Adrenal gland (tissue), 9 donors: ENCODE measurements at regions not wholly inside any gene's neighbourhood (a gene's known extent, or its start where the extent isn't known, plus 50 kb on each side); places are given as distances from the start of the nearest gene placed in this dataset.

ENCODE experiments used
- DNase-seq, 7 donors: peaks; one replicate each; pipeline ENCODE4 v3.0.0-alpha.2; 2019 to 2020
- H3K27ac ChIP-seq, 5 donors: fragments of 200-600 bp; sonication (generic) in 4 of 5; 1 replicate in 3 of 5; 2 replicates in 2 of 5; pipeline versions ENCODE4 v1.5.1 to v1.8.0; 2016 to 2020; ENCODE audit warnings: mild to moderate bottlenecking in 1 of 5
- H3K27me3 ChIP-seq: fragments of 200-600 bp; 2 replicates; pipeline ENCODE4 v1.8.0; 2021
- H3K36me3 ChIP-seq, 2 donors: fragments of 200-600 bp; replicated peaks in 1 of 2; 1 replicate in 1 of 2; 2 replicates in 1 of 2; pipeline versions ENCODE4 v1.5.1 to v1.8.0; 2018 to 2022
- H3K4me1 ChIP-seq, 2 donors: fragments of 200-600 bp; replicated peaks in 1 of 2; 1 replicate in 1 of 2; 2 replicates in 1 of 2; pipeline versions ENCODE4 v1.5.1 to v1.8.0; 2018 to 2021
- H3K4me3 ChIP-seq, 4 donors: fragments of 200-600 bp; sonication (generic) in 3 of 4; one replicate each; pipeline ENCODE4 v1.5.1; 2016 to 2018
- H3K9me3 ChIP-seq, 3 donors: fragments of 200-600 bp; sonication (generic) in 1 of 3; replicated peaks in 1 of 3; 1 replicate in 2 of 3; 2 replicates in 1 of 3; pipeline versions ENCODE4 v1.5.1 to v1.8.0; 2016 to 2021
- CTCF ChIP-seq, 6 experiments: fragments of 450-650 bp in 4 of 6; fragments of 200-600 bp in 2 of 6; sonication (generic) in 1 of 6; IDR thresholded peaks; 1 replicate in 5 of 6; 2 replicates in 1 of 6; pipeline versions ENCODE4 v1.5.1 to v1.8.0; 2016 to 2021; ENCODE audit warnings: antibody characterized with exemption in 6 of 6, mild to moderate bottlenecking in 2 of 6, moderate library complexity in 1 of 6
- POLR2A ChIP-seq, 2 donors: fragments of 450-650 bp; IDR thresholded peaks; one replicate each; pipeline ENCODE4 v1.6.1; 2017; ENCODE audit warnings: antibody characterized with exemption in 2 of 2, mild to moderate bottlenecking in 2 of 2, moderate library complexity in 1 of 2
- WGBS, 4 donors: extraction: QIAGEN DNeasy Blood & Tissue Kit in 2 of 4; methylation state at CpG; one replicate each; pipeline versions ENCODE4 v1.1.5 to v1.1.7; 2013 to 2017; 5-methylcytosine and 5-hydroxymethylcytosine counted together
- intact Hi-C, 2 donors: fragments of 100-400 bp; cut with DNase I; formaldehyde crosslinking; loops; one replicate each; pipeline versions ENCODE4 v1.14.1 to v1.15.0; 2022 to 2023
- donor health status: healthy with polysubstance abuse.
- donor health status: Bipolar disorder and iron deficiency.
- donor health status: DM: yes; HTN: yes; CAD: no.
- donor health status: DM: no; HTN: no; CAD: no.
- donor health status: DM: no; HTN: no; CAD: no.

- Histone ChIP-seq H3K36me3 (no peaks in the 10 kb centered on the region), H3K27ac (no peak overlapping the region), H3K4me1 (no peaks in the 10 kb centered on the region), H3K9me3 (no peaks in the 10 kb centered on the region), H3K4me3 (no peak overlapping the region), H3K27me3 (no peaks in the 10 kb centered on the region)
- intact Hi-C loops = no loop called here
- no peak for TF ChIP-seq CTCF (IDR thresholded peaks at IDR 0.05)
- TF ChIP-seq POLR2A (IDR thresholded peaks at IDR 0.05) = no peak
- 60 to 73% (median 65%) methylated on average over 1 to 2 of the region's 2 CpGs for WGBS, 4 donors
- no peak for DNase-seq
Observed at GRCh38 chr7:20839196-20839735, 52.6 kb upstream of the SP8 start.

GRCh38 chr7:20839987-20840386 lies 53.3 kb upstream of the SP8 start:
- Histone ChIP-seq H3K27me3 (no peaks in the 10 kb centered on the region), H3K9me3 (no peaks in the 10 kb centered on the region), H3K4me1 (no peaks in the 10 kb centered on the region), H3K4me3 (no peak overlapping the region), H3K27ac (no peak overlapping the region), H3K36me3 (no peaks in the 10 kb centered on the region)
- DNase-seq = no peak
- TF ChIP-seq CTCF (IDR thresholded peaks at IDR 0.05) (no peak), POLR2A (IDR thresholded peaks at IDR 0.05) (no peak)
- intact Hi-C loops = no loop called here
- WGBS, 4 donors = 44 to 64% (median 61%) methylated on average over 2 of the region's 2 CpGs

- Histone ChIP-seq H3K9me3 (no peaks in the 10 kb centered on the region), H3K27ac (no peak overlapping the region), H3K4me3 (no peak overlapping the region), H3K4me1 (no peaks in the 10 kb centered on the region), H3K36me3 (no peaks in the 10 kb centered on the region), H3K27me3 (no peaks in the 10 kb centered on the region)
- intact Hi-C loops = no loop called here
- TF ChIP-seq CTCF (IDR thresholded peaks at IDR 0.05) = no peak
- TF ChIP-seq POLR2A (IDR thresholded peaks at IDR 0.05) = no peak
- no peak for DNase-seq
- WGBS, 4 donors = 74 to 84% (median 79%) methylated on average over 6 of the region's 6 CpGs
Observed at GRCh38 chr7:20846791-20847190, 60.1 kb upstream of the SP8 start.

- Histone ChIP-seq H3K4me3 (no peak overlapping the region), H3K9me3 (no peaks in the 10 kb centered on the region), H3K27me3 (no peaks in the 10 kb centered on the region), H3K27ac (no peak overlapping the region), H3K36me3 (no peaks in the 10 kb centered on the region), H3K4me1 (no peaks in the 10 kb centered on the region)
- TF ChIP-seq CTCF (IDR thresholded peaks at IDR 0.05) (no peak), POLR2A (IDR thresholded peaks at IDR 0.05) (no peak)
- peak in 5 of 7 donors; percentile 10 to 53 (median 23) for DNase-seq
- 34 to 56% (median 49%) methylated on average over 3 of the region's 3 CpGs for WGBS, 4 donors
- intact Hi-C loops = no loop called here
Observed at GRCh38 chr7:20858951-20859350, 72.3 kb upstream of the SP8 start.
